ENCODE measurements at regions not wholly inside any gene's neighbourhood (a gene's known extent, or its start where the extent isn't known, plus 50 kb on each side); places are given as distances from the start of the nearest gene placed in this dataset.

- ChIA-PET CTCF (no interaction called here), POLR2A (no interaction called here)
These were observed 130.5 kb upstream of the MAN1A1 start for GRCh38 chr6:119479860-119480655.

GRCh38 chr6:119476554-119476953, 127.0 kb upstream of the MAN1A1 start:
- Mint-ChIP-seq H3K9me3 (peaks cover 3% of the 10 kb centered on the region), H3K4me3 (no peak overlapping the region), H3K27me3 (no peaks in the 10 kb centered on the region), H3K36me3 (ENCODE audit: low read depth) (no peaks in the 10 kb centered on the region), H3K4me1 (peaks cover 2% of the 10 kb centered on the region), H3K27ac (no peak overlapping the region)
- TF ChIP-seq, protein P1, sequence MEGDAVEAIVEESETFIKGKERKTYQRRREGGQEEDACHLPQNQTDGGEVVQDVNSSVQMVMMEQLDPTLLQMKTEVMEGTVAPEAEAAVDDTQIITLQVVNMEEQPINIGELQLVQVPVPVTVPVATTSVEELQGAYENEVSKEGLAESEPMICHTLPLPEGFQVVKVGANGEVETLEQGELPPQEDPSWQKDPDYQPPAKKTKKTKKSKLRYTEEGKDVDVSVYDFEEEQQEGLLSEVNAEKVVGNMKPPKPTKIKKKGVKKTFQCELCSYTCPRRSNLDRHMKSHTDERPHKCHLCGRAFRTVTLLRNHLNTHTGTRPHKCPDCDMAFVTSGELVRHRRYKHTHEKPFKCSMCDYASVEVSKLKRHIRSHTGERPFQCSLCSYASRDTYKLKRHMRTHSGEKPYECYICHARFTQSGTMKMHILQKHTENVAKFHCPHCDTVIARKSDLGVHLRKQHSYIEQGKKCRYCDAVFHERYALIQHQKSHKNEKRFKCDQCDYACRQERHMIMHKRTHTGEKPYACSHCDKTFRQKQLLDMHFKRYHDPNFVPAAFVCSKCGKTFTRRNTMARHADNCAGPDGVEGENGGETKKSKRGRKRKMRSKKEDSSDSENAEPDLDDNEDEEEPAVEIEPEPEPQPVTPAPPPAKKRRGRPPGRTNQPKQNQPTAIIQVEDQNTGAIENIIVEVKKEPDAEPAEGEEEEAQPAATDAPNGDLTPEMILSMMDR (IDR thresholded peaks at IDR 0.05): no peak
- intact Hi-C loops (cut with micrococcal nuclease): no loop called here
- ChIA-PET POLR2A (no interaction called here), CTCF (no interaction called here)
- no peak for ATAC-seq (ENCODE audit: low read depth)
- no peak for DNase-seq

More at GRCh38 chr6:119479860-119480655, 130.5 kb upstream of the MAN1A1 start:
- H3K27ac Mint-ChIP-seq: no peak overlapping the region
- TF ChIP-seq, protein P1 (IDR thresholded peaks at IDR 0.05): no peak
- H3K27me3 Mint-ChIP-seq: no peaks in the 10 kb centered on the region
- no peak overlapping the region for H3K4me3 Mint-ChIP-seq
- ATAC-seq (ENCODE audit: low read depth) (no peak), DNase-seq (no peak)
- no peaks in the 10 kb centered on the region for H3K36me3 Mint-ChIP-seq (ENCODE audit: low read depth)
- intact Hi-C loops (cut with micrococcal nuclease): no loop called here
- peaks cover 2% of the 10 kb centered on the region for H3K4me1 Mint-ChIP-seq
- H3K9me3 Mint-ChIP-seq: no peaks in the 10 kb centered on the region

DNA sequence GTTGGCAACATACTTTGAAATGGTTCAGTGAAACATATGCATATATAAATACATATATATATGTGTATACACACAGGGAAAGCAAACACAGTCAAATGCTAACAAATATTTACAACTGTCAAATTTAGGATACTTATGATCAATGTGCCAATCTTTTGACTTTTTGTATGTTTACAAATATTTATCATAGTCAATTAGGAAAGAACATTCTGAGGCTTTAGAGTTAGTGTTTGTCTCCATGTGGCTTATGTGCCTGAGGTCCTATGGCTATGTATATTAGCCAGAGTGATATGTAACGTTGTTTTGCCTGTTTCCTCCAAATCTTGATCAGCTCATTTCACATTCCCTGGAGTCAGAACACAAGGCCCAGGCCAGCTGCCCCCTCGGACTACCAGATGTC, 126.5 kb upstream of the MAN1A1 start:
- Mint-ChIP-seq H3K4me1 (peaks cover 2% of the 10 kb centered on the region), H3K27me3 (no peaks in the 10 kb centered on the region), H3K27ac (no peak overlapping the region), H3K4me3 (no peak overlapping the region), H3K36me3 (ENCODE audit: low read depth) (no peaks in the 10 kb centered on the region), H3K9me3 (peaks cover 3% of the 10 kb centered on the region)
- TF ChIP-seq, protein P1 (IDR thresholded peaks at IDR 0.05): no peak
- intact Hi-C loops (cut with micrococcal nuclease): no loop called here
- CTCF ChIA-PET: no interaction called here
- ATAC-seq (ENCODE audit: low read depth) (no peak), DNase-seq (no peak)
- POLR2A ChIA-PET: no interaction called here

GRCh38 chr6:119470893-119471542, 121.5 kb upstream of the MAN1A1 start:
- peaks cover 4% of the 10 kb centered on the region for H3K4me1 Mint-ChIP-seq
- H3K27me3 Mint-ChIP-seq: no peaks in the 10 kb centered on the region
- ChIA-PET POLR2A (no interaction called here), CTCF (no interaction called here)
- no peak for DNase-seq
- H3K27ac Mint-ChIP-seq: peak overlapping the region; percentile 1
- ATAC-seq (ENCODE audit: low read depth): no peak
- intact Hi-C loops (cut with micrococcal nuclease): no loop called here
- H3K36me3 Mint-ChIP-seq (ENCODE audit: low read depth): no peaks in the 10 kb centered on the region
- no peak overlapping the region for H3K4me3 Mint-ChIP-seq
- H3K9me3 Mint-ChIP-seq: peaks cover 3% of the 10 kb centered on the region
- TF ChIP-seq, protein P1 (IDR thresholded peaks at IDR 0.05): no peak

DNA sequence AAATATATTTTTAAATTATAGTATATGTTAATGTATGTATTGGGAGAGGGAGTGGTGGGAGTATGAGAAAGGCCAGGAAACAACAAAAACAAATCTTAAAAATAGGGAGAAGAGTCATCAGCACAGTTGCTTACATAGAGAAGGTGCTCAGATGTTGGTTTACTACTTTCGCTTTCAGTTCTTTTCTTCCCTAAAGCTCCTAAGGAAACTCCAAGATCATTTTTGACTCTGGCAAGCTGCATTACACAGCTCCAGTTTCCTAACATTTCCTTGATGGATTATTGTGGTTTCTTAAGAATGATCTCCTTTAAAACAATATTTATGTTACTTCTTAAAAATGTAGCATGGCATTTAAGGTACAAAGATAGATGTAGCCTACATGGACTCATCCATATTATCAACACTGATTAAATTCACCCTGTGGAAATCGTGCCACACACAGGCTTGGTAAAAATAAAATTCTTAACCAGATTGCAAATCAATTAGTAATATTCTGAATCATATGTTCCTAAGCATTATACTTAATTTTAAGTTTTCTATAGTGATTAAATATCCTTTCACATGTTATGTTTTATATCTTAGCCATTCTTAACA, 118.0 kb upstream of the MAN1A1 start:
- H3K27ac Mint-ChIP-seq: no peak overlapping the region
- no peaks in the 10 kb centered on the region for H3K36me3 Mint-ChIP-seq (ENCODE audit: low read depth)
- POLR2A ChIA-PET: no interaction called here
- no peak overlapping the region for H3K4me3 Mint-ChIP-seq
- CTCF ChIA-PET: no interaction called here
- ATAC-seq (ENCODE audit: low read depth) (no peak), DNase-seq (no peak)
- intact Hi-C loops (cut with micrococcal nuclease): no loop called here
- TF ChIP-seq, protein P1 (IDR thresholded peaks at IDR 0.05): no peak
- H3K9me3 Mint-ChIP-seq: peaks cover 2% of the 10 kb centered on the region
- H3K27me3 Mint-ChIP-seq: no peaks in the 10 kb centered on the region
- H3K4me1 Mint-ChIP-seq: peaks cover 9% of the 10 kb centered on the region
